RWPE2 (cell line): ENCODE measurements at regions not wholly inside any gene's neighbourhood (a gene's known extent, or its start where the extent isn't known, plus 50 kb on each side); places are given as distances from the start of the nearest gene placed in this dataset.

ENCODE experiments used
- ATAC-seq: fragments of 200-7000 bp; cut with Tn5 transposase; 3 replicates; pipeline ENCODE4 v1.9.1; 2021; ENCODE audit warnings: low read depth
- DNase-seq: peaks from one replicate; pipeline ENCODE4 v3.0.0-alpha.2; 2020; ENCODE audit warnings: low spot score
- H3K27ac ChIP-seq: fragments of 450-650 bp; 2 replicates; pipeline ENCODE4 v1.5.1; 2017; ENCODE audit warnings: mild to moderate bottlenecking; ENCODE audit not compliant: poor library complexity, severe bottlenecking
- H3K27me3 ChIP-seq: fragments of 250-450 bp; sonication (Bioruptor Pico); 2 replicates; pipeline ENCODE4 v1.5.1; 2021; ENCODE audit warnings: mild to moderate bottlenecking, moderate library complexity; ENCODE audit not compliant: insufficient read depth, poor library complexity, severe bottlenecking
- H3K36me3 ChIP-seq: fragments of 250-450 bp; sonication (Bioruptor Pico); 2 replicates; pipeline ENCODE4 v1.5.1; 2020; ENCODE audit warnings: low read depth, mild to moderate bottlenecking, moderate library complexity
- H3K4me1 ChIP-seq: fragments of 250-450 bp; sonication (Bioruptor Pico); 2 replicates; pipeline ENCODE4 v1.5.1; 2021; ENCODE audit warnings: mild to moderate bottlenecking, moderate library complexity; ENCODE audit not compliant: insufficient read depth, poor library complexity, severe bottlenecking
- H3K4me3 ChIP-seq: fragments of 250-450 bp; sonication (Bioruptor Pico); 2 replicates; pipeline ENCODE4 v1.5.1; 2021; ENCODE audit warnings: mild to moderate bottlenecking, moderate library complexity; ENCODE audit not compliant: severe bottlenecking
- H3K9me3 ChIP-seq: fragments of 250-450 bp; sonication (Bioruptor Pico); 2 replicates; pipeline ENCODE4 v1.5.1; 2021; ENCODE audit warnings: mild to moderate bottlenecking, moderate library complexity; ENCODE audit not compliant: severe bottlenecking
- CTCF ChIP-seq: fragments of 450-650 bp; IDR thresholded peaks from one replicate; pipeline ENCODE4 v1.5.1; 2017; ENCODE audit warnings: mild to moderate bottlenecking, moderate library complexity; ENCODE audit not compliant: poor library complexity, severe bottlenecking

- Histone ChIP-seq H3K9me3 (no peaks in the 10 kb centered on the region), H3K27me3 (no peaks in the 10 kb centered on the region), H3K4me1 (no peaks in the 10 kb centered on the region), H3K36me3 (no peaks in the 10 kb centered on the region), H3K27ac (no peak overlapping the region), H3K4me3 (no peak overlapping the region)
- DNase-seq (no peak), ATAC-seq (no peak)
- TF ChIP-seq CTCF: no peak
These were observed 456.1 kb upstream of the IL12A start for GRCh38 chr3:159532577-159532976.

- Histone ChIP-seq H3K4me1 (no peaks in the 10 kb centered on the region), H3K27ac (no peak overlapping the region), H3K9me3 (no peaks in the 10 kb centered on the region), H3K27me3 (no peaks in the 10 kb centered on the region), H3K36me3 (no peaks in the 10 kb centered on the region), H3K4me3 (no peak overlapping the region)
- ATAC-seq (no peak), DNase-seq (no peak)
- TF ChIP-seq CTCF: no peak
These were observed 454.1 kb upstream of the IL12A start for GRCh38 chr3:159534496-159534895.

- no peaks in the 10 kb centered on the region for H3K9me3 ChIP-seq
- no peak for DNase-seq
- H3K36me3 ChIP-seq: no peaks in the 10 kb centered on the region
- ATAC-seq: no peak
- H3K4me3 ChIP-seq: no peak overlapping the region
- H3K27ac ChIP-seq: no peak overlapping the region
- no peak for TF ChIP-seq CTCF
- H3K4me1 ChIP-seq: no peaks in the 10 kb centered on the region
- H3K27me3 ChIP-seq: no peaks in the 10 kb centered on the region
These were observed 451.8 kb upstream of the IL12A start for GRCh38 chr3:159536876-159537275.

DNA sequence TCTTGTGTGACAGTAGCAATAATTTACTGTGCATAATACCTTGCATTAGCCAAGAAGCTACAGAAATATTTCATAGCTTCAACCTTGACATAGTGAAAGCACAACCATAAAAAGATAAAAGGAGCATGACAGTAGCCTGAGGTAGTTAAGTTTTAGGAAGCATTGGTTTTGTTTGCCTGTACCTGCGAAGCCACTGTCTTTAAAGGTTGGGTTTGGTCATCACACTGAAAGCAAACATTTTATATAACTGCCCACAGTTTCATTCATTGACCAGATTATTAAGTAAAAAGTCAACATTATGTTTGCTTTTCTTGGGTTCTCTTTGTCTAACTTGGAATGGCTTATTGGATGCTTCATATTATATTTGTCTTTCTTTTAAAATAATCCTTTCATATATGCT lies 450.1 kb upstream of the IL12A start:
- no peak for TF ChIP-seq CTCF
- no peaks in the 10 kb centered on the region for H3K9me3 ChIP-seq
- H3K4me1 ChIP-seq: no peaks in the 10 kb centered on the region
- H3K27me3 ChIP-seq: no peaks in the 10 kb centered on the region
- DNase-seq: no peak
- no peaks in the 10 kb centered on the region for H3K36me3 ChIP-seq
- H3K4me3 ChIP-seq: no peak overlapping the region
- no peak overlapping the region for H3K27ac ChIP-seq
- ATAC-seq: no peak

- Histone ChIP-seq H3K9me3 (no peaks in the 10 kb centered on the region), H3K27ac (no peak overlapping the region), H3K4me3 (no peak overlapping the region), H3K27me3 (no peaks in the 10 kb centered on the region), H3K4me1 (no peaks in the 10 kb centered on the region), H3K36me3 (no peaks in the 10 kb centered on the region)
- ATAC-seq (no peak), DNase-seq (no peak)
- TF ChIP-seq CTCF: no peak
These were observed 447.6 kb upstream of the IL12A start for GRCh38 chr3:159540882-159541495.
